ENCODE measurements at regions not wholly inside any gene's neighbourhood (a gene's known extent, or its start where the extent isn't known, plus 50 kb on each side); places are given as distances from the start of the nearest gene placed in this dataset.

GRCh38 chr13:105153611-105154010 is 1381.9 kb downstream of the EFNB2 start:
- no peak overlapping the region for H3K4me3 ChIP-seq (ENCODE audit: control insufficient read depth, low read depth, low read length)
- no peak for DNase-seq (ENCODE audit: low read depth)
- no peak for TF ChIP-seq CTCF (IDR thresholded peaks at IDR 0.05; ENCODE audit: control insufficient read depth, insufficient read depth, low read depth, low read length, missing control alignments)

GRCh38 chr13:105151639-105152038 is 1383.8 kb downstream of the EFNB2 start:
- no peak for TF ChIP-seq CTCF (IDR thresholded peaks at IDR 0.05; ENCODE audit: control insufficient read depth, insufficient read depth, low read depth, low read length, missing control alignments)
- no peak overlapping the region for H3K4me3 ChIP-seq (ENCODE audit: control insufficient read depth, low read depth, low read length)
- DNase-seq (ENCODE audit: low read depth): no peak

- H3K4me3 ChIP-seq (ENCODE audit: control insufficient read depth, low read depth, low read length): no peak overlapping the region
- TF ChIP-seq CTCF (IDR thresholded peaks at IDR 0.05; ENCODE audit: control insufficient read depth, insufficient read depth, low read depth, low read length, missing control alignments): no peak
- no peak for DNase-seq (ENCODE audit: low read depth)
These were observed 1388.0 kb downstream of the EFNB2 start for GRCh38 chr13:105147461-105147860.

GRCh38 chr13:105144936-105145335 is 1390.5 kb downstream of the EFNB2 start:
- H3K4me3 ChIP-seq (ENCODE audit: control insufficient read depth, low read depth, low read length): no peak overlapping the region
- TF ChIP-seq CTCF (IDR thresholded peaks at IDR 0.05; ENCODE audit: control insufficient read depth, insufficient read depth, low read depth, low read length, missing control alignments): no peak
- DNase-seq (ENCODE audit: low read depth): no peak

GRCh38 chr13:105144020-105144419 is 1391.4 kb downstream of the EFNB2 start:
- DNase-seq (ENCODE audit: low read depth): no peak

GRCh38 chr13:105142556-105142955 is 1392.9 kb downstream of the EFNB2 start:
- TF ChIP-seq CTCF (IDR thresholded peaks at IDR 0.05; ENCODE audit: control insufficient read depth, insufficient read depth, low read depth, low read length, missing control alignments): no peak
- no peak overlapping the region for H3K4me3 ChIP-seq (ENCODE audit: control insufficient read depth, low read depth, low read length)
- no peak for DNase-seq (ENCODE audit: low read depth)

More at GRCh38 chr13:105144020-105144419, 1391.4 kb downstream of the EFNB2 start:
- no peak overlapping the region for H3K4me3 ChIP-seq (ENCODE audit: control insufficient read depth, low read depth, low read length)
- TF ChIP-seq CTCF (IDR thresholded peaks at IDR 0.05; ENCODE audit: control insufficient read depth, insufficient read depth, low read depth, low read length, missing control alignments): no peak

Data from AG09309 (cell line).